GM12878 (cell line): ENCODE measurements at regions not wholly inside any gene's neighbourhood (a gene's known extent, or its start where the extent isn't known, plus 50 kb on each side); places are given as distances from the start of the nearest gene placed in this dataset.

Experiments used
- CREB1 ChIP-seq: IDR thresholded peaks from 2 replicates; pipeline ENCODE4 v1.6.1; 2012; ENCODE audit warnings: low read depth, mild to moderate bottlenecking, inconsistent platforms
- CTCF ChIP-seq, 3 experiments: IDR thresholded peaks in 2 of 3; conservative IDR thresholded peaks in 1 of 3; 2 replicates each; pipeline ENCODE4 v1.5.1; 2011; ENCODE audit warnings: low read depth in 3 of 3, low read length in 3 of 3, mild to moderate bottlenecking in 3 of 3, control low read depth in 2 of 3, moderate library complexity in 2 of 3, inconsistent platforms in 1 of 3, mixed read lengths in 1 of 3; ENCODE audit not compliant: control insufficient read depth in 2 of 3, insufficient read depth in 1 of 3; ENCODE audit errors: extremely low read depth in 1 of 3
- CUX1 ChIP-seq: IDR thresholded peaks from 2 replicates; pipeline ENCODE4 v1.6.1; 2012; ENCODE audit warnings: improper control_type of control experiment, low read depth, low read length; ENCODE audit not compliant: insufficient replicate concordance
- HDGF ChIP-seq: fragments of 450-650 bp; IDR thresholded peaks from 2 replicates; pipeline ENCODE4 v1.6.1; 2016; ENCODE audit warnings: antibody characterized with exemption
- POLR2A ChIP-seq: IDR thresholded peaks from 2 replicates; pipeline ENCODE4 v1.6.1; 2011; ENCODE audit warnings: low read depth, mild to moderate bottlenecking, low read length
- RCOR1 ChIP-seq: conservative IDR thresholded peaks from 2 replicates; pipeline ENCODE4 v1.6.1; 2012; ENCODE audit warnings: low read depth, low read length, improper control_type of control experiment
- ZNF217 ChIP-seq: fragments of 450-650 bp; IDR thresholded peaks from 2 replicates; pipeline ENCODE4 v1.6.1; 2017; ENCODE audit warnings: antibody characterized with exemption, mild to moderate bottlenecking

- TF ChIP-seq ZNF217: no peak
- no peak for TF ChIP-seq CUX1
- no peak for TF ChIP-seq CTCF (IDR thresholded peaks at IDR 0.05 in 2 of 3, conservative IDR thresholded peaks at IDR 0.05 in 1 of 3; ENCODE audit: control insufficient read depth in 2 of 3, extremely low read depth in 1 of 3, insufficient read depth in 1 of 3, low read depth in 3 of 3, low read length in 3 of 3)
- no peak for TF ChIP-seq POLR2A
- no peak for TF ChIP-seq RCOR1
- TF ChIP-seq HDGF: no peak
- TF ChIP-seq CREB1: no peak
Measured at GRCh38 chr4:30950737-30951136, 230.6 kb downstream of the PCDH7 start.
